RWPE1 (cell line): ENCODE measurements at regions not wholly inside any gene's neighbourhood (a gene's known extent, or its start where the extent isn't known, plus 50 kb on each side); places are given as distances from the start of the nearest gene placed in this dataset.

ENCODE experiments used
- CTCF ChIA-PET: fragments of 350-600 bp; sonication (Branson Sonifier 250); formaldehyde crosslinking; extraction: SDS; loops from one replicate; lab custom pipeline; 2021; lab: Yijun Ruan, JAX
- POLR2A ChIA-PET: fragments of 400-600 bp; formaldehyde crosslinking; extraction: SDS; loops from one replicate; lab custom pipeline; 2020; ENCODE audit warnings: antibody characterized with exemption; ENCODE audit not compliant: low non-redundant PET; lab: Yijun Ruan, JAX
- DNase-seq: peaks from one replicate; pipeline ENCODE4 v3.0.0; 2012; ENCODE audit warnings: low spot score
- H3K27ac ChIP-seq: fragments of 450-650 bp; 2 replicates; pipeline ENCODE4 v1.5.1; 2017
- CTCF ChIP-seq: fragments of 450-650 bp; conservative IDR thresholded peaks from 2 replicates; pipeline ENCODE4 v1.5.1; 2017; ENCODE audit warnings: low read depth, mild to moderate bottlenecking

- POLR2A ChIA-PET = no interaction called here
- TF ChIP-seq CTCF = no peak
- no peak for DNase-seq
- CTCF ChIA-PET = no interaction called here
- H3K27ac ChIP-seq = no peak overlapping the region
Measured at GRCh38 chr6:47147836-47148344, 105.8 kb upstream of the ADGRF1 start.

- no peak for DNase-seq
- H3K27ac ChIP-seq = no peak overlapping the region
Measured at GRCh38 chr6:47147175-47147727, 105.1 kb upstream of the ADGRF1 start.

GRCh38 chr6:47146431-47147174 lies 104.5 kb upstream of the ADGRF1 start:
- CTCF ChIA-PET = no interaction called here
- no peak overlapping the region for H3K27ac ChIP-seq
- POLR2A ChIA-PET = no interaction called here
- no peak for TF ChIP-seq CTCF
- DNase-seq = peak; percentile 44

More at GRCh38 chr6:47147175-47147727, 105.1 kb upstream of the ADGRF1 start:
- CTCF ChIA-PET = no interaction called here
- no peak for TF ChIP-seq CTCF
- POLR2A ChIA-PET = no interaction called here

- ChIA-PET POLR2A (no interaction called here), CTCF (interaction anchor here (0.6 kb wide), 1 partner anchor 191 kb away, joined by 3 read pairs; no protein-coding TSS in a partner anchor)
- TF ChIP-seq CTCF = no peak
- H3K27ac ChIP-seq = no peak overlapping the region
- no peak for DNase-seq
Measured at GRCh38 chr6:47145212-47145611, 103.1 kb upstream of the ADGRF1 start.

GRCh38 chr6:47144306-47144705 lies 102.2 kb upstream of the ADGRF1 start:
- ChIA-PET POLR2A (no interaction called here), CTCF (interaction anchor here (0.6 kb wide), 1 partner anchor 192 kb away, joined by 3 read pairs; no protein-coding TSS in a partner anchor)
- no peak for TF ChIP-seq CTCF
- no peak for DNase-seq
- H3K27ac ChIP-seq = no peak overlapping the region

- ChIA-PET CTCF (no interaction called here), POLR2A (no interaction called here)
- H3K27ac ChIP-seq = no peak overlapping the region
- TF ChIP-seq CTCF = no peak
- DNase-seq = no peak
Measured at GRCh38 chr6:47141963-47142362, 99.8 kb upstream of the ADGRF1 start.
